Keratinocyte (primary cell): ENCODE measurements at regions not wholly inside any gene's neighbourhood (a gene's known extent, or its start where the extent isn't known, plus 50 kb on each side); places are given as distances from the start of the nearest gene placed in this dataset.
"Not testable (repeated sequence)": the region's sequence is repeated elsewhere in the genome, so short reads cannot be mapped to it uniquely, and the experiment has no call there.

Experiments used
- DNase-seq: peaks from one replicate; pipeline ENCODE4 v3.0.0-alpha.2; 2011; ENCODE audit warnings: low read depth, missing footprints, low spot score
- FAIRE-seq: peaks from 2 replicates; lab custom pipeline; 2011; peaks lifted over from hg19 to GRCh38; lab: Jason Lieb, UNC
- H2AFZ ChIP-seq: 2 replicates; pipeline ENCODE4 v1.6.0; 2012; ENCODE audit warnings: low read length, control low read depth, inconsistent platforms; ENCODE audit not compliant: control insufficient read depth
- H3K27ac ChIP-seq: 2 replicates; pipeline ENCODE4 v1.5.1; 2011; ENCODE audit warnings: low read length; ENCODE audit not compliant: control insufficient read depth, insufficient read depth
- H3K27me3 ChIP-seq: 3 replicates; pipeline ENCODE4 v1.6.0; 2011; ENCODE audit warnings: low read length; ENCODE audit not compliant: control insufficient read depth, insufficient read depth; ENCODE audit errors: extremely low read depth
- H3K36me3 ChIP-seq, 2 experiments: 2 replicates in 1 of 2; 3 replicates in 1 of 2; pipeline ENCODE4 v1.5.1; 2011; ENCODE audit warnings: low read length in 2 of 2, mild to moderate bottlenecking in 1 of 2; ENCODE audit not compliant: control insufficient read depth in 2 of 2, insufficient read depth in 2 of 2; ENCODE audit errors: extremely low read depth in 1 of 2
- H3K4me1 ChIP-seq: 3 replicates; pipeline ENCODE4 v1.5.1; 2011; ENCODE audit warnings: low read length; ENCODE audit not compliant: control insufficient read depth, insufficient read depth; ENCODE audit errors: extremely low read depth
- H3K4me2 ChIP-seq: 3 replicates; pipeline ENCODE4 v1.6.0; 2011; ENCODE audit warnings: low read depth, low read length; ENCODE audit not compliant: control insufficient read depth, insufficient read depth; ENCODE audit errors: extremely low read depth
- H3K4me3 ChIP-seq, 3 experiments: fragments of 200-600 bp in 1 of 3; sonication (generic) in 1 of 3; 2 replicates in 2 of 3; 3 replicates in 1 of 3; pipeline ENCODE4 v1.5.1; 2011 to 2016; ENCODE audit warnings: low read length in 3 of 3, mild to moderate bottlenecking in 3 of 3, control low read depth in 2 of 3, inconsistent platforms in 1 of 3, low read depth in 1 of 3, mixed read lengths in 1 of 3, mixed run types in 1 of 3, moderate library complexity in 1 of 3; ENCODE audit not compliant: control insufficient read depth in 2 of 3, insufficient read depth in 2 of 3; ENCODE audit errors: extremely low read depth in 1 of 3
- H3K79me2 ChIP-seq: 2 replicates; pipeline ENCODE4 v1.6.0; 2012; ENCODE audit warnings: low read length; ENCODE audit not compliant: control insufficient read depth, insufficient read depth
- H3K9ac ChIP-seq: 3 replicates; pipeline ENCODE4 v1.6.0; 2011; ENCODE audit warnings: low read length; ENCODE audit not compliant: control insufficient read depth, insufficient read depth; ENCODE audit errors: extremely low read depth
- H3K9me1 ChIP-seq: 3 replicates; pipeline ENCODE4 v1.6.0; 2011; ENCODE audit warnings: low read length; ENCODE audit not compliant: control insufficient read depth, insufficient read depth; ENCODE audit errors: extremely low read depth
- H3K9me3 ChIP-seq: 2 replicates; pipeline ENCODE4 v1.5.1; 2012; ENCODE audit warnings: low read depth, low read length; ENCODE audit not compliant: control insufficient read depth
- H4K20me1 ChIP-seq: 3 replicates; pipeline ENCODE4 v1.6.0; 2011; ENCODE audit warnings: low read length; ENCODE audit not compliant: control insufficient read depth, insufficient read depth; ENCODE audit errors: extremely low read depth
- EZH2 ChIP-seq: IDR thresholded peaks from one replicate; pipeline ENCODE4 v1.6.1; 2012; ENCODE audit warnings: inconsistent platforms, mild to moderate bottlenecking, low read length, moderate library complexity
- dilution Hi-C: fragments of 300-500 bp; cut with MboI; formaldehyde crosslinking; loops from one replicate; pipeline ENCODE4 v1.7.0; 2020; ENCODE audit warnings: low sequenced_read_pairs; ENCODE audit not compliant: extremely low pct_ligation_motif_present
- TF ChIP-seq, protein P1 (sequence below), 3 experiments: IDR thresholded peaks in 1 of 3; conservative IDR thresholded peaks in 1 of 3; optimal IDR thresholded peaks in 1 of 3; 2 replicates in 2 of 3; 3 replicates in 1 of 3; pipeline versions ENCODE3 to v1.5.1; 2011; ENCODE audit warnings: low read length in 3 of 3, mild to moderate bottlenecking in 3 of 3, moderate library complexity in 2 of 3, control low read depth in 1 of 3, inconsistent platforms in 1 of 3; ENCODE audit not compliant: insufficient read depth in 2 of 3; ENCODE audit errors: extremely low read depth in 1 of 3

DNA sequence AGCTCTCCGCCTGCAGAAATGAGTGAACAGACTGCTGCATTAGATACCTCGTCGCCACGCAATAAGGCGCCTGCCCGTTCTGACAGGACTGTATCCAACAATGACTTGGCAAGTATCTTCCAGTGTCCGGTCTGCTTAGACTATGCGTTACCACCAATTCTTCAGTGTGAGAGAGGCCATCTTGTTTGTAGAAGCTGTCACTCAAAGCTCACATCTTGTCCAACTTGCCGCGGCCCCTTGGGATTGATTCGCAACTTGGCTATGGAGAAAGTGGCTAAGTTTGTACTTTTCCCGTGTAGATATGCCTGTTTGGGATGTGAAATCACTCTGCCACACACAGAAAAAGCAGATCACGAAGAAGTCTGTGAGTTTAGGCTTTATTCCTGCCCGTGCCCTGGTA is 172.0 kb upstream of the MAGEB16 start:
- Histone ChIP-seq H3K4me2 (no peak overlapping the region), H3K4me1 (no peaks in the 10 kb centered on the region), H3K79me2 (no peaks in the 10 kb centered on the region), H3K9ac (no peak overlapping the region), H3K27ac (no peak overlapping the region), H3K36me3 (no peaks in the 10 kb centered on the region), H3K9me1 (no peaks in the 10 kb centered on the region), H3K27me3 (no peaks in the 10 kb centered on the region), H3K4me3 (no peak overlapping the region), H3K9me3 (peaks cover 2% of the 10 kb centered on the region), H2AFZ (no peak overlapping the region), H4K20me1 (no peaks in the 10 kb centered on the region)
- no peak for DNase-seq
- TF ChIP-seq EZH2, result no peak
- TF ChIP-seq, protein P1, sequence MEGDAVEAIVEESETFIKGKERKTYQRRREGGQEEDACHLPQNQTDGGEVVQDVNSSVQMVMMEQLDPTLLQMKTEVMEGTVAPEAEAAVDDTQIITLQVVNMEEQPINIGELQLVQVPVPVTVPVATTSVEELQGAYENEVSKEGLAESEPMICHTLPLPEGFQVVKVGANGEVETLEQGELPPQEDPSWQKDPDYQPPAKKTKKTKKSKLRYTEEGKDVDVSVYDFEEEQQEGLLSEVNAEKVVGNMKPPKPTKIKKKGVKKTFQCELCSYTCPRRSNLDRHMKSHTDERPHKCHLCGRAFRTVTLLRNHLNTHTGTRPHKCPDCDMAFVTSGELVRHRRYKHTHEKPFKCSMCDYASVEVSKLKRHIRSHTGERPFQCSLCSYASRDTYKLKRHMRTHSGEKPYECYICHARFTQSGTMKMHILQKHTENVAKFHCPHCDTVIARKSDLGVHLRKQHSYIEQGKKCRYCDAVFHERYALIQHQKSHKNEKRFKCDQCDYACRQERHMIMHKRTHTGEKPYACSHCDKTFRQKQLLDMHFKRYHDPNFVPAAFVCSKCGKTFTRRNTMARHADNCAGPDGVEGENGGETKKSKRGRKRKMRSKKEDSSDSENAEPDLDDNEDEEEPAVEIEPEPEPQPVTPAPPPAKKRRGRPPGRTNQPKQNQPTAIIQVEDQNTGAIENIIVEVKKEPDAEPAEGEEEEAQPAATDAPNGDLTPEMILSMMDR (optimal IDR thresholded peaks at IDR 0.05 in 1 of 3, IDR thresholded peaks at IDR 0.05 in 1 of 3, conservative IDR thresholded peaks at IDR 0.05 in 1 of 3; ENCODE audit: extremely low read depth in 1 of 3, insufficient read depth in 2 of 3, low read length in 3 of 3), result no peak
- no peak for FAIRE-seq
- dilution Hi-C loops, result no loop called here

DNA sequence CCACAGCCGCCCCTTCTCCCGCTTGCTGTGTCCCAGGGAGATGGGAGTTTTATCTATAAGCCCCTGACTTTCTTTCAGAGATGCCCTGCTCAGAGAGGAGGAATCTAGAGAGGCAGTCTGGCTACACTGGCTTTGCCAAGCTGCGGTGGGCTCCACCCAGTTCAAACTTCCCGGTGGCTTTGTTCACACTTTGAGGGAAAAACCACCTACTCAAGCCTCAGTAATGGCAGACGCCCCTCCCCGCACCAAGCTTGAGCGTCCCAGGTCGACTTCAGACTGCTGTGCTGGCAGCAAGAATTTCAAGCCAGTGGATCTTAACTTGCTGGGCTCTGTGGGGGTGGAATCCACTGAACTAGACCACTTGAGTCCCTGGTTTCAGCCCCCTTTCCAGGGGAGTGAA is 162.2 kb upstream of the MAGEB16 start:
- H3K4me3 ChIP-seq, H3K27ac ChIP-seq, dilution Hi-C loops, H3K4me2 ChIP-seq, DNase-seq, H3K9me3 ChIP-seq, H3K36me3 ChIP-seq, H3K9me1 ChIP-seq, H3K9ac ChIP-seq, FAIRE-seq, H3K27me3 ChIP-seq, H2AFZ ChIP-seq, H3K79me2 ChIP-seq, H3K4me1 ChIP-seq, H4K20me1 ChIP-seq: not testable (repeated sequence)

DNA sequence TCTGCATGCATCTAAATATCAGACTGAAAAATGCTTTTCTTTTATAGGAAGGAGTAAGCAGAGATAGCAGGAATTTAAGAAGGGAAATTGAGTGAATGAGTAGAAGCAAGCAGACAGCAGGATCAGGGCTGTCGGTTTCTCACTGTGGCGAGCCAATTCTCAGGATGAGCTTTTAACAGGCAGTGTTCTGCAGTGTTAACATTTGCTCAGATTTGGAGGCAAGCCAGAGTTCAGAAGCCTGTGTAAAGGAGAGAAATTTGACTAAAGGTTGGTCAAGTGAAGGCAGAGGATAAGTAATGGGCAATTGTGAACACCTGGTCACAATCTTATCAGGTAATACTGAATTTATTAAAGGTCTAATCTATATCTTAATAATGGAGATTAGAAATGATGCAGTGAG is 133.3 kb upstream of the MAGEB16 start:
- no peak overlapping the region for H2AFZ ChIP-seq
- no peaks in the 10 kb centered on the region for H3K27me3 ChIP-seq
- dilution Hi-C loops, result no loop called here
- H3K27ac ChIP-seq, result no peak overlapping the region
- no peak for FAIRE-seq
- no peaks in the 10 kb centered on the region for H3K79me2 ChIP-seq
- H3K9me3 ChIP-seq, result no peaks in the 10 kb centered on the region
- no peak for TF ChIP-seq EZH2
- TF ChIP-seq, protein P1 (optimal IDR thresholded peaks at IDR 0.05 in 1 of 3, IDR thresholded peaks at IDR 0.05 in 1 of 3, conservative IDR thresholded peaks at IDR 0.05 in 1 of 3; ENCODE audit: extremely low read depth in 1 of 3, insufficient read depth in 2 of 3, low read length in 3 of 3), result no peak
- H3K9me1 ChIP-seq, result no peaks in the 10 kb centered on the region
- H3K4me1 ChIP-seq, result peaks cover 2% of the 10 kb centered on the region
- H3K4me2 ChIP-seq, result no peak overlapping the region
- H3K4me3 ChIP-seq, result no peak overlapping the region
- H3K36me3 ChIP-seq, result no peaks in the 10 kb centered on the region
- no peak for DNase-seq
- no peak overlapping the region for H3K9ac ChIP-seq
- no peaks in the 10 kb centered on the region for H4K20me1 ChIP-seq
